Effector memory CD8-positive, alpha-beta T cell (primary cell): ENCODE measurements at regions not wholly inside any gene's neighbourhood (a gene's known extent, or its start where the extent isn't known, plus 50 kb on each side); places are given as distances from the start of the nearest gene placed in this dataset.

ENCODE experiments used
- ATAC-seq: fragments of 150-1000 bp; cut with Tn5 transposase; replicated peaks from 2 replicates; pipeline ENCODE4 v1.10.0; 2021; ENCODE audit warnings: mild to moderate bottlenecking, moderate library complexity
- DNase-seq, 3 experiments: peaks; one replicate each; pipeline ENCODE4 v3.0.0; 2021
- H3K27ac Mint-ChIP-seq, 2 donors: one replicate each; pipeline ENCODE4 v1.8.0; 2022; ENCODE audit warnings: mild to moderate bottlenecking in 2 of 2, mixed read lengths in 2 of 2, moderate library complexity in 2 of 2
- H3K27me3 Mint-ChIP-seq, 2 donors: one replicate each; pipeline ENCODE4 v1.8.0; 2022; ENCODE audit warnings: mixed read lengths in 2 of 2
- H3K36me3 Mint-ChIP-seq: one replicate; pipeline ENCODE4 v1.8.0; 2022; ENCODE audit warnings: mild to moderate bottlenecking, moderate library complexity, mixed read lengths; ENCODE audit not compliant: insufficient read depth
- H3K4me1 Mint-ChIP-seq, 2 donors: one replicate each; pipeline ENCODE4 v1.8.0; 2022; ENCODE audit warnings: low read depth in 2 of 2, mixed read lengths in 2 of 2
- H3K4me3 Mint-ChIP-seq, 2 donors: one replicate each; pipeline ENCODE4 v1.8.0; 2022; ENCODE audit warnings: mild to moderate bottlenecking in 2 of 2, mixed read lengths in 2 of 2, moderate library complexity in 2 of 2
- H3K9me3 Mint-ChIP-seq, 2 donors: one replicate each; pipeline ENCODE4 v1.8.0; 2022; ENCODE audit warnings: mixed read lengths in 2 of 2

- Mint-ChIP-seq H3K36me3 (no peaks in the 10 kb centered on the region), H3K27me3 (no peaks in the 10 kb centered on the region), H3K4me3 (no peak overlapping the region), H3K4me1 (no peaks in the 10 kb centered on the region), H3K27ac (no peak overlapping the region), H3K9me3 (peaks cover 0 to 2% of the 10 kb centered on the region in 2 donors)
- DNase-seq, result no peak
- ATAC-seq, result no peak
Observed at GRCh38 chr6:155584006-155584405, 128.4 kb upstream of the NOX3 start.

- no peak for DNase-seq
- Mint-ChIP-seq H3K36me3 (no peaks in the 10 kb centered on the region), H3K4me1 (no peaks in the 10 kb centered on the region), H3K27ac (no peak overlapping the region), H3K9me3 (no peaks in the 10 kb centered on the region), H3K4me3 (no peak overlapping the region), H3K27me3 (no peaks in the 10 kb centered on the region)
- no peak for ATAC-seq
Observed at GRCh38 chr6:155582016-155582991, 126.7 kb upstream of the NOX3 start.

GRCh38 chr6:155580904-155581303 is 125.3 kb upstream of the NOX3 start:
- ATAC-seq, result no peak
- DNase-seq, result no peak
- Mint-ChIP-seq H3K27ac (no peak overlapping the region), H3K27me3 (no peaks in the 10 kb centered on the region), H3K36me3 (no peaks in the 10 kb centered on the region), H3K9me3 (no peaks in the 10 kb centered on the region), H3K4me3 (no peak overlapping the region), H3K4me1 (no peaks in the 10 kb centered on the region)

- Mint-ChIP-seq H3K9me3 (no peaks in the 10 kb centered on the region), H3K27ac (no peak overlapping the region), H3K27me3 (no peaks in the 10 kb centered on the region), H3K4me3 (no peak overlapping the region), H3K4me1 (no peaks in the 10 kb centered on the region), H3K36me3 (no peaks in the 10 kb centered on the region)
- ATAC-seq, result no peak
- DNase-seq, result no peak
Observed at GRCh38 chr6:155578251-155578650, 122.6 kb upstream of the NOX3 start.

GRCh38 chr6:155561966-155562364 is 106.3 kb upstream of the NOX3 start:
- ATAC-seq, result no peak

GRCh38 chr6:155561257-155561965 is 105.8 kb upstream of the NOX3 start:
- Mint-ChIP-seq H3K27me3 (peaks cover 0 to 12% of the 10 kb centered on the region in 2 donors), H3K36me3 (no peaks in the 10 kb centered on the region), H3K9me3 (no peaks in the 10 kb centered on the region), H3K4me3 (no peak overlapping the region), H3K27ac (no peak overlapping the region), H3K4me1 (no peaks in the 10 kb centered on the region)
- no peak for DNase-seq
- ATAC-seq, result no peak

More at GRCh38 chr6:155561966-155562364, 106.3 kb upstream of the NOX3 start:
- H3K27ac Mint-ChIP-seq, result no peak overlapping the region
- no peak overlapping the region for H3K4me3 Mint-ChIP-seq
- H3K4me1 Mint-ChIP-seq, result no peaks in the 10 kb centered on the region
- DNase-seq, result no peak
- H3K9me3 Mint-ChIP-seq, result no peaks in the 10 kb centered on the region
- no peaks in the 10 kb centered on the region for H3K36me3 Mint-ChIP-seq
- H3K27me3 Mint-ChIP-seq, result peaks cover 0 to 6% of the 10 kb centered on the region in 2 donors

GRCh38 chr6:155549928-155550327 is 94.3 kb upstream of the NOX3 start:
- H3K27ac Mint-ChIP-seq, result no peak overlapping the region
- H3K4me3 Mint-ChIP-seq, result no peak overlapping the region
- no peaks in the 10 kb centered on the region for H3K9me3 Mint-ChIP-seq
- H3K4me1 Mint-ChIP-seq, result no peaks in the 10 kb centered on the region
- no peak for ATAC-seq
- DNase-seq, result no peak
- peaks cover 0 to 2% of the 10 kb centered on the region in 2 donors for H3K27me3 Mint-ChIP-seq
- no peaks in the 10 kb centered on the region for H3K36me3 Mint-ChIP-seq

- DNase-seq, result no peak
- H3K4me3 Mint-ChIP-seq, result no peak overlapping the region
- peaks cover 0 to 8% of the 10 kb centered on the region in 2 donors for H3K27me3 Mint-ChIP-seq
- no peak for ATAC-seq
- no peaks in the 10 kb centered on the region for H3K4me1 Mint-ChIP-seq
- no peaks in the 10 kb centered on the region for H3K36me3 Mint-ChIP-seq
- H3K27ac Mint-ChIP-seq, result no peak overlapping the region
- no peaks in the 10 kb centered on the region for H3K9me3 Mint-ChIP-seq
Observed at GRCh38 chr6:155549028-155549798, 93.6 kb upstream of the NOX3 start.

- no peak for ATAC-seq
- Mint-ChIP-seq H3K27me3 (peaks cover 0 to 8% of the 10 kb centered on the region in 2 donors), H3K4me3 (no peak overlapping the region), H3K9me3 (no peaks in the 10 kb centered on the region), H3K36me3 (no peaks in the 10 kb centered on the region), H3K27ac (no peak overlapping the region), H3K4me1 (no peaks in the 10 kb centered on the region)
- DNase-seq, result no peak
Observed at GRCh38 chr6:155548576-155548975, 92.9 kb upstream of the NOX3 start.

- ATAC-seq (no peak), DNase-seq (no peak)
- Mint-ChIP-seq H3K27ac (no peak overlapping the region), H3K4me3 (no peak overlapping the region), H3K9me3 (no peaks in the 10 kb centered on the region), H3K27me3 (peaks cover 7 to 27% of the 10 kb centered on the region in 2 donors), H3K4me1 (no peaks in the 10 kb centered on the region), H3K36me3 (no peaks in the 10 kb centered on the region)
Observed at GRCh38 chr6:155544677-155545076, 89.0 kb upstream of the NOX3 start.

GRCh38 chr6:155543166-155543847 is 87.7 kb upstream of the NOX3 start:
- Mint-ChIP-seq H3K27me3 (peaks cover 7 to 27% of the 10 kb centered on the region in 2 donors), H3K36me3 (no peaks in the 10 kb centered on the region), H3K4me3 (no peak overlapping the region), H3K9me3 (no peaks in the 10 kb centered on the region), H3K27ac (no peak overlapping the region), H3K4me1 (no peaks in the 10 kb centered on the region)
- DNase-seq (no peak), ATAC-seq (no peak)

- no peaks in the 10 kb centered on the region for H3K4me1 Mint-ChIP-seq
- H3K9me3 Mint-ChIP-seq, result no peaks in the 10 kb centered on the region
- H3K27me3 Mint-ChIP-seq, result peaks cover 7 to 27% of the 10 kb centered on the region in 2 donors
- no peak overlapping the region for H3K27ac Mint-ChIP-seq
- H3K4me3 Mint-ChIP-seq, result no peak overlapping the region
- no peaks in the 10 kb centered on the region for H3K36me3 Mint-ChIP-seq
- DNase-seq, result no peak
- ATAC-seq, result no peak
Observed at GRCh38 chr6:155542036-155542435, 86.4 kb upstream of the NOX3 start.
